ENCODE measurements at regions not wholly inside any gene's neighbourhood (a gene's known extent, or its start where the extent isn't known, plus 50 kb on each side); places are given as distances from the start of the nearest gene placed in this dataset.

DNA sequence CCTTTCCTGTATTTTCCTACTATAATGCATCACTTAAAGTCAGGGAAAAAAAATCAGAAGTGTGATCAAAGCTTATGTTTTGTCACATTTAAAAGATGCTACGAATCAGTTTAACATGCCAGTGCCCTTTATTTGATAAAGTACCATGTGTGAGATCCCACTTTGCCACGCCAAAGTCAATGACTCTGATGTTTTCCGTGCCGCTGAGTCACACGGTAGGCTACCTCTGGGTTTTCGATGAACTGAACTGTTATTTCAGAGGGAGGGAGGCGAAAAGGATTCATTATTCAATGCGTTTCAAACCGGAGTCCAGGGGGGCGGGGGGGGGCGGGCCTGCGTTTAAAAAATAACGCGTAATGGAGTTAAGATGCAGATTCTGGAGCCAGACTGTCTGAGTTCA is 203.0 kb downstream of the ABHD5 start:
- Histone ChIP-seq H3K27me3 (ENCODE audit: control insufficient read depth, insufficient read depth, low read length) (no peaks in the 10 kb centered on the region), H3K4me1 (ENCODE audit: control insufficient read depth, insufficient read depth, low read length) (no peaks in the 10 kb centered on the region), H3K4me3 (ENCODE audit: low read length) (peak overlapping the region; percentile 28; the same call in 1 of the 2 replicates), H3K27ac (ENCODE audit: low read length) (no peak overlapping the region), H3K36me3 (ENCODE audit: control insufficient read depth, insufficient read depth, low read length) (no peaks in the 10 kb centered on the region), H3K9me3 (ENCODE audit: control insufficient read depth, insufficient read depth, low read length) (no peaks in the 10 kb centered on the region)
- no peak for DNase-seq (ENCODE audit: low read depth, low spot score)
- WGBS (ENCODE audit: insufficient coverage, insufficient read length): no CpG with 5 or more reads among the region's 14 CpGs

DNA sequence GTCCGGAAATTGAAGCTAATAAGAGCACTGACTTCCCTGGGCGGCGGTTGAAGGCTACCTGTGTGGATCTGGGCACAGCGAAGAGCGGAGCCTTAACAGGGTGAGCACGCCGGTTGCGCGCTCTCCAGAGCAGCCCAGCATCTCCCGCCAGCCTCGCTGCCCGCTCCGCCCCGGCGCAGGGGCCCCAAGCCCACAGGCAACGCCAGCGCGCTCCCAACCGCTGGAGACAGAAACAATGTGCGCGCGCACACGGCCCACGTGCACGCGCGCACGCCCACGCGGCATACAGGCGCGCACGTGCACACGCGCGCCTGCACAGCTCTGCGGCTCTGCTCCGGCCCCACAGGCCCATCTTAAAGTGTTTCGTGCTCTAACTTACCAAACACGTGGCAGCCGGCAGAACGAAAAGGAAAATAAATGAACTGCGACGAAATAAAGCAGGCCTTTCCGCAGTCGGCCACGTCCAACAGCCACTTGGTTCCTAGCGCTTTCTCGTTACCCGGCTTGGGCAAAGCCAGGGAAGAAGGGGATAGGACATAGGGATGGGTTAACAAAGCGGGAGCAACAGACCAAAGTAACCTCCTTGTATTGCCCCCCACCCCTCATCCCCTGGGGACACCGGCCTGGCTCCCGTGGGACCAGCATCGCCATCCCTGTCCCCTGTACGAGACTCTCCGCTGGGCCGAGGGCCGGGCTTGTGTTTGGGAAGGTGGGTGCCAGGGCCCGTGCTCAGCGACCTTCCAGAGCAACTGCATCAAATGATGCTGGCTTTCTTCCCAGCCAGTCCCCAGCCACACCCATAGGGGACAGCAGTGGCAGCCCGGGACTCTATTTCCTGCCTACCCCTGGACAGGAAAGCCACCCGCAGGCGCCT is 203.7 kb downstream of the ABHD5 start:
- Histone ChIP-seq H3K9me3 (ENCODE audit: control insufficient read depth, insufficient read depth, low read length) (no peaks in the 10 kb centered on the region), H3K27ac (ENCODE audit: low read length) (no peak overlapping the region), H3K4me3 (ENCODE audit: low read length) (peak overlapping the region; percentile 28; the same call in 1 of the 2 replicates), H3K27me3 (ENCODE audit: control insufficient read depth, insufficient read depth, low read length) (no peaks in the 10 kb centered on the region), H3K36me3 (ENCODE audit: control insufficient read depth, insufficient read depth, low read length) (no peaks in the 10 kb centered on the region), H3K4me1 (ENCODE audit: control insufficient read depth, insufficient read depth, low read length) (no peaks in the 10 kb centered on the region)
- peak; percentile 70 for DNase-seq (ENCODE audit: low read depth, low spot score)
- no CpG with 5 or more reads among the region's 63 CpGs for WGBS (ENCODE audit: insufficient coverage, insufficient read length)

- Histone ChIP-seq H3K27ac (ENCODE audit: low read length) (no peak overlapping the region), H3K4me3 (ENCODE audit: low read length) (no peak overlapping the region), H3K9me3 (ENCODE audit: control insufficient read depth, insufficient read depth, low read length) (no peaks in the 10 kb centered on the region), H3K27me3 (ENCODE audit: control insufficient read depth, insufficient read depth, low read length) (no peaks in the 10 kb centered on the region), H3K4me1 (ENCODE audit: control insufficient read depth, insufficient read depth, low read length) (no peaks in the 10 kb centered on the region), H3K36me3 (ENCODE audit: control insufficient read depth, insufficient read depth, low read length) (no peaks in the 10 kb centered on the region)
- WGBS (ENCODE audit: insufficient coverage, insufficient read length): no CpG with 5 or more reads among the region's 4 CpGs
- no peak for DNase-seq (ENCODE audit: low read depth, low spot score)
Observed at GRCh38 chr3:43895573-43895972, 204.8 kb downstream of the ABHD5 start.

DNA sequence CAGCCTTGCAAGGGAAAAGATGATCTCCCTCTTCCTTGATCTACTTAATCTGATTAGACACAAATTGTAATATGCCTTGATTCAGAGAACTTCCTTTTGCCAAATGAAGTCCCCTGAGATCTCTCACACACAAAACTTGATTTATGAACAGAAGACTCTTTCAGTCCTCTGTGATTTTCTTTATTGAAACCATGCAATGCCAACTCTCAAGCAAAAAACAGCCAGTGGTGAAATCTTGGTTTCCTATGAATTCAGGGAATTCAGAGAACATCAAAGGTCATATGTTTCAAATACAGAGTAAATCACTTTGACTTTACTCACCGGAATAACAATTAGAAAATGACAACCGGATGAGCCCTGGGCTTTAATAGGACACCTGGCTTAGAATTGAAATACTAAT is 211.7 kb downstream of the ABHD5 start:
- no peaks in the 10 kb centered on the region for H3K36me3 ChIP-seq (ENCODE audit: control insufficient read depth, insufficient read depth, low read length)

DNA sequence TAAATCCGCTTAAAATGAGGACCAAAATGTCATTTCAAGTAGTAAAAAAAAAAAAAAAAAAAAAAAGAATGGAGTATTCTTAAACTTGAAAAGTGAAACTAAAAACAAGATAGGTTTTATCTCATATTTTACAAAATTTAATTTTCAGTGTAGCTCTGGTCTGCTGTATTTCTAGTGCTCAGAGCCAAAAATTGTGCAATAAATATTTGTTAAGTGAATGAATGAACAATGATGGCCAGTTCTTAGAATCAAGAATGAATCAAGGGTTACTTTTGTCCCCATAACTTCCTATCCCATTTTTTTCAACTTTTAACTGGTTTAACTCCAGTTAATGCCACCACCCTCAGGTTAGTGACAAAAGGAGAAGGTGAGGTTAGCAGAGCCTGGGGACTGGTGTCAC is 214.4 kb downstream of the ABHD5 start:
- Histone ChIP-seq H3K36me3 (ENCODE audit: control insufficient read depth, insufficient read depth, low read length) (no peaks in the 10 kb centered on the region), H3K4me3 (ENCODE audit: low read length) (no peak overlapping the region), H3K27me3 (ENCODE audit: control insufficient read depth, insufficient read depth, low read length) (no peaks in the 10 kb centered on the region), H3K4me1 (ENCODE audit: control insufficient read depth, insufficient read depth, low read length) (no peaks in the 10 kb centered on the region), H3K27ac (ENCODE audit: low read length) (no peak overlapping the region), H3K9me3 (ENCODE audit: control insufficient read depth, insufficient read depth, low read length) (no peaks in the 10 kb centered on the region)
- WGBS (ENCODE audit: insufficient coverage, insufficient read length): no CpG with 5 or more reads among the region's 1 CpG
- DNase-seq (ENCODE audit: low read depth, low spot score): no peak

More for the DNA sequence above, 211.7 kb downstream of the ABHD5 start:
- no peak for DNase-seq (ENCODE audit: low read depth, low spot score)
- H3K4me1 ChIP-seq (ENCODE audit: control insufficient read depth, insufficient read depth, low read length): no peaks in the 10 kb centered on the region
- H3K27ac ChIP-seq (ENCODE audit: low read length): no peak overlapping the region
- no peaks in the 10 kb centered on the region for H3K9me3 ChIP-seq (ENCODE audit: control insufficient read depth, insufficient read depth, low read length)
- no peak overlapping the region for H3K4me3 ChIP-seq (ENCODE audit: low read length)
- no CpG with 5 or more reads among the region's 2 CpGs for WGBS (ENCODE audit: insufficient coverage, insufficient read length)
- H3K27me3 ChIP-seq (ENCODE audit: control insufficient read depth, insufficient read depth, low read length): no peaks in the 10 kb centered on the region

DNA sequence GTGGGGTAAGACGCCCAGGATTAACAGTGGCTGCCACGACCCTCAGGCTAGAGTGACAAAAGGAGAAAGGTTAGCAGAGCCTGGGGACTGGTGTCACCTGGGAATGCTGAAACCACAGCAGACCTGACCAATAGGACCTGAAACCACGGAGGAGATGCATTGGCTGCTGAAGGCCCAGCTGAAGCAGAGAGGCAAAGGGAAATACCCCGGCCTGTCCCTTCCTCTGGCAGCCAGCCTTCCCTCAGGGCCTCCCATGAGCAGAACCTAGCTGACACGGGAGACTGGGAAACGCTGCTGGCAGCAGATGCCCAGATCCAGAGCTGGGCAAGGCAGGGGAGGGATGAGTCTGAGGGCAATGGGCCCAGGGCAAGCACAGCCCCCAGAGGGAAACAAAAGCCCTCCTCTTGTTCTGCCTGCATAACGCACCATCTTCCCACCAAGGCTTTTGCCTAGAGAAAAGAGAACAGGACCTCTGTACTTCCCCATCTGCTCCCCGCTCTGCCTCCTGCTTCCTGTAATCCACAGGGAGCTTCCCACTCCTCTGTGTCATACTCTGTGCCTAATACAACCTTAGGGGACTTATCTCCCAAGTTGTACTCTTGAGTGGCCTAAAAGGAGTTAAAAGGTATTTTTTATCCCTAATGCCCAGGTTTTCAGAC is 216.2 kb downstream of the ABHD5 start:
- Histone ChIP-seq H3K4me1 (ENCODE audit: control insufficient read depth, insufficient read depth, low read length) (no peaks in the 10 kb centered on the region), H3K27me3 (ENCODE audit: control insufficient read depth, insufficient read depth, low read length) (no peaks in the 10 kb centered on the region), H3K27ac (ENCODE audit: low read length) (no peak overlapping the region), H3K36me3 (ENCODE audit: control insufficient read depth, insufficient read depth, low read length) (no peaks in the 10 kb centered on the region), H3K4me3 (ENCODE audit: low read length) (no peak overlapping the region), H3K9me3 (ENCODE audit: control insufficient read depth, insufficient read depth, low read length) (no peaks in the 10 kb centered on the region)
- WGBS (ENCODE audit: insufficient coverage, insufficient read length): no CpG with 5 or more reads among the region's 8 CpGs
- DNase-seq (ENCODE audit: low read depth, low spot score): no peak

DNA sequence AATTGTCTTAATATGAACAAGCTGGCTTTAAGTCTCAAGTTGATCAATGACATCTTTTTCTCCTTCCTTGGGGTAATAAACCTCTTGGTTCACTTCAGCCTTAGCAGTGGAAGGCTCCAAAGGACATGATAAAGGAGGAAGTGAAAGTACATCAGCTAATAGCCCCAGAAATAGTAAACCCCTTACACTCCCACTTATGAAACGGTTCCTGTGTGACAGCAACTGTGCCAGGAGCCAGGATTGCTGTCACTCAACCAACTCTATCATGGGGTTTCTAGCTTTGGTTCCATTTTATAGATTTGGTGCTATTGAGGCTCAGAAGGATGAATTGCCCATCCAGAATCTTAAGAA is 216.7 kb downstream of the ABHD5 start:
- DNase-seq (ENCODE audit: low read depth, low spot score): no peak

DNA sequence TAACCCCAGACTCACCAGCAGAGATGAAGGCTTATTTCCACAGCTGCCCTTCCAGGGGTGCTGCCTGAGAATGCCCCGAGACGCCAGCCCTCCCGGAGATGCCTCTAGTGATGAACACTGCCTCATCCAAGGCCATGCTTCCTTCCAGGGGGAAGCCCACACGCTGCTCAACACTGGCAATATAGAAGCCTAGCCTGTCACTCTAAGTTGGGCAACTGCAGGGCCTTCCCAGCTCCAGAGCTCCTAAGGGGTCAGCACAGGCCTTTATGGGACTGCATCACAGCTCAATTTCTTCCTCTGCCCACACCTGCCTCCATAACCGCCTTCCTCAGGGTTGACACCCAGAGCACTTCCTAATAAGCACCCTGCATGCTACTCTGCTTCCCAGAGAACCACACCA is 217.7 kb downstream of the ABHD5 start:
- no CpG with 5 or more reads among the region's 5 CpGs for WGBS (ENCODE audit: insufficient coverage, insufficient read length)

More for the DNA sequence above, 216.7 kb downstream of the ABHD5 start:
- H3K4me1 ChIP-seq (ENCODE audit: control insufficient read depth, insufficient read depth, low read length): no peaks in the 10 kb centered on the region
- no peaks in the 10 kb centered on the region for H3K9me3 ChIP-seq (ENCODE audit: control insufficient read depth, insufficient read depth, low read length)
- H3K4me3 ChIP-seq (ENCODE audit: low read length): no peak overlapping the region
- H3K27me3 ChIP-seq (ENCODE audit: control insufficient read depth, insufficient read depth, low read length): no peaks in the 10 kb centered on the region
- WGBS (ENCODE audit: insufficient coverage, insufficient read length): no CpG with 5 or more reads among the region's 1 CpG
- no peaks in the 10 kb centered on the region for H3K36me3 ChIP-seq (ENCODE audit: control insufficient read depth, insufficient read depth, low read length)
- no peak overlapping the region for H3K27ac ChIP-seq (ENCODE audit: low read length)

DNA sequence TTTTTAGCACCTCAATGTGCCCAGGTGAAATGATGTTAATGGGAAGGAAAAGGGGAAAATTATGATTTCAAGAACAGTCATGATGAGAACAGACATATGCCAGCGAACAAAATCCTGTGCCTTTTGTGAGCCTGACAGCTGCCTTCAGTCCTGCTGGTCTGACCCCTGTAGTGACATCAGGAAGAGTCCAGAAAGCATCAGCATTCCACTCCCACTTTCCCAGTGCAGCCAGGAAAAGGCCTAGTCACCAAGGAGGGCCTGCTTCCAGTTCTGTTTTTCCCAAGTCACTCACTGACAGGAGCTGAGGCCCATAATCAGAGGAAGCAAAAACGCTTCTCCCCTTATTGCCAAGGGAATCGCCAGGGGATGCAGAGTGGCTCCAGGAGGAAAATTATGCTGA is 218.4 kb downstream of the ABHD5 start:
- no peaks in the 10 kb centered on the region for H3K9me3 ChIP-seq (ENCODE audit: control insufficient read depth, insufficient read depth, low read length)
- H3K4me1 ChIP-seq (ENCODE audit: control insufficient read depth, insufficient read depth, low read length): no peaks in the 10 kb centered on the region
- no CpG with 5 or more reads among the region's 3 CpGs for WGBS (ENCODE audit: insufficient coverage, insufficient read length)
- DNase-seq (ENCODE audit: low read depth, low spot score): no peak
- H3K27ac ChIP-seq (ENCODE audit: low read length): no peak overlapping the region
- H3K27me3 ChIP-seq (ENCODE audit: control insufficient read depth, insufficient read depth, low read length): no peaks in the 10 kb centered on the region
- H3K4me3 ChIP-seq (ENCODE audit: low read length): no peak overlapping the region
- no peaks in the 10 kb centered on the region for H3K36me3 ChIP-seq (ENCODE audit: control insufficient read depth, insufficient read depth, low read length)

More for the DNA sequence above, 217.7 kb downstream of the ABHD5 start:
- Histone ChIP-seq H3K36me3 (ENCODE audit: control insufficient read depth, insufficient read depth, low read length) (no peaks in the 10 kb centered on the region), H3K27me3 (ENCODE audit: control insufficient read depth, insufficient read depth, low read length) (no peaks in the 10 kb centered on the region), H3K4me1 (ENCODE audit: control insufficient read depth, insufficient read depth, low read length) (no peaks in the 10 kb centered on the region), H3K9me3 (ENCODE audit: control insufficient read depth, insufficient read depth, low read length) (no peaks in the 10 kb centered on the region), H3K27ac (ENCODE audit: low read length) (no peak overlapping the region), H3K4me3 (ENCODE audit: low read length) (no peak overlapping the region)
- DNase-seq (ENCODE audit: low read depth, low spot score): no peak

DNA sequence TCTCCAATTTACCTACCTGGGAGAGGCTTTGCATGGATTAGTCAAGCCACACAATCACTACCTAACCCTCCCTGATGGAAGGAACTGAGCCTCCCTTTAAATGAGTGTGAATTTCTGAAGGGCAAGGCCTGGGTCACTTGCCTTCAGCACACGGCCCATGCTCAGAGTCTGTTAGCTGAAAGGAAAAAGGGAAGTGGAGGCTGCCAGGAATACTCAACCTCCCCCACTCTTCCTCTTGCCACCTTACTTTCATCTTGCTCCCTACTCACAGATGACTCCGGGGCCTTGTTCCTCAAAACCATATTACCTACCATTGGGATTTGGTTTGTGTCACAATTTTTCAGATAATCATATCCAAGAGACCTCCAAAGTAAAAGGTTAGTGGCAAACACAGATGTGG is 220.0 kb downstream of the ABHD5 start:
- Histone ChIP-seq H3K9me3 (ENCODE audit: control insufficient read depth, insufficient read depth, low read length) (no peaks in the 10 kb centered on the region), H3K27ac (ENCODE audit: low read length) (no peak overlapping the region), H3K4me3 (ENCODE audit: low read length) (no peak overlapping the region), H3K27me3 (ENCODE audit: control insufficient read depth, insufficient read depth, low read length) (no peaks in the 10 kb centered on the region), H3K4me1 (ENCODE audit: control insufficient read depth, insufficient read depth, low read length) (no peaks in the 10 kb centered on the region), H3K36me3 (ENCODE audit: control insufficient read depth, insufficient read depth, low read length) (no peaks in the 10 kb centered on the region)
- DNase-seq (ENCODE audit: low read depth, low spot score): no peak
- WGBS (ENCODE audit: insufficient coverage, insufficient read length): no CpG with 5 or more reads among the region's 2 CpGs

Data from iPS DF 6.9 (cell line).